Right hindlimb (tissue), 1 donor: ENCODE measurements at regions not wholly inside any gene's neighbourhood (a gene's known extent, or its start where the extent isn't known, plus 50 kb on each side); places are given as distances from the start of the nearest gene placed in this dataset.
"Not testable (repeated sequence)": the region's sequence is repeated elsewhere in the genome, so short reads cannot be mapped to it uniquely, and the experiment has no call there.

Source experiments
- DNase-seq: peaks from one replicate; pipeline ENCODE4 v3.0.0-alpha.2; 2018

DNA sequence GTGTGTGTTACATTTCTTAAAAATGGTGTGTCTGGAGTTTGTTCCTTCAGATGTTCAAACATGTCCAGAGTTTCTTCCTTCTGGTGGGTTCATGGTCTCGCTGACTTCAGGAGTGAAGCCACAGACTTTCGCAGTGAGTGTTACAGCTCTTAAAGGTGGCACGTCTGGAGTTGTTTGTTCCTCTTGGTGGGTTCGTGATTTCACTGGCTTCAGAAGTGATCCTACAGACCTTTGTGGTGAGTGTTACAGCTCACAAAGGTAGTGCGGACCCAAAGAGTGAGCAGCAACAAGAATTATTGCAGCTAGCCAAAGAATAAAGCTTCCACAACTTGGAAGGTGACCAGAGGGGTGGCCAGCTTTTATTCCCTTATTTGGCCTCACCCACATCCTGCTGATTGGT, 183.7 kb downstream of the COPRS start:
- DNase-seq, result not testable (repeated sequence)

DNA sequence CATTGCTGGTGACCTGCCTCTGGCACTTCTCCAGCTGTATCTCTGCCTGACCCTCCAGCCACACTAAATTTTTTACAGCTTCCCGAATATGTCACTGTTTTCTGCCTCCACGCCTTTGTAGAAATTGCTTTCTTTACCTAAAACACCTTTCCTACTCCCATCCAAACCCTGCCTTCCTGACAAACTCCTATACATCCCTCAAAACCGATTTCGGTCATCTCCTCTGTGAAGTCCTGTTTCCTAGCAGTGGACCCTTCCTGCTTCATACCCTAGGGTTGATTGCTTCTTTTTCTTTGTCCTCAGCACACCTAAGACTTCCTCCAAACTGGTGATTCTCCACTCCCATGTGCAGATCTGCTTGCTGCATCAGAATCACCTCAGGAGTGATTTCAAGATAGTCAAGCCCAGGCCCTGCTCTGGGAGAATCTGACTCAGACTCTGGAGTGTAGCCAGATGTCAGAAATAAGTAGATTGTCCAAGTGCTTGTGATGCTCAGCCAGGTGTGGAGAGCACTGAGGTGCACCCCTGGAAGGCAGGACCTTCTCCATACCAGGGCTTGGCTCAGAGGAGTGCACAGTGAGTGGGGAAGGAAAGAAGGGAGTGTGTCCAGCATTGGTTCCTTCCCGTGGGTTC, 184.2 kb downstream of the COPRS start:
- no peak for DNase-seq

DNA sequence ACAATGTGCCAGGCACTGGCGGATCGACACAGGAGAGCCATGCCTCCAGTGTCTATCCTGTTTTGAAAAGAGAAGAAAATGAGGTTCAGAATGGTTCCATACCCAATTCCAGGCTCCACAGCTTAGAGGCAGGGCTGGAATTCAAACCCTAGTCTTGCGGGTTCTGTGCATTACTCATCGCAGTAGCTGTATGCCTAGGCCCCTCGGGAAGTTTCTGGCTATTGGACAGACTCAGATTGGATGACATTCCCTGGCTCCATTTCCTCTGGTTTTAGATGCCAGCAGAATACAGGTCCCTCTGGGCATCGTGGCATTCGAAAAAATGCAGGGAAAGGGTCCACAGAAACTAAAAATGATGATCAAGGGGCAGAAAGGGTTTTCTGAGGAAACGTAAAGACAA, 184.7 kb downstream of the COPRS start:
- peak; percentile 41 for DNase-seq

DNA sequence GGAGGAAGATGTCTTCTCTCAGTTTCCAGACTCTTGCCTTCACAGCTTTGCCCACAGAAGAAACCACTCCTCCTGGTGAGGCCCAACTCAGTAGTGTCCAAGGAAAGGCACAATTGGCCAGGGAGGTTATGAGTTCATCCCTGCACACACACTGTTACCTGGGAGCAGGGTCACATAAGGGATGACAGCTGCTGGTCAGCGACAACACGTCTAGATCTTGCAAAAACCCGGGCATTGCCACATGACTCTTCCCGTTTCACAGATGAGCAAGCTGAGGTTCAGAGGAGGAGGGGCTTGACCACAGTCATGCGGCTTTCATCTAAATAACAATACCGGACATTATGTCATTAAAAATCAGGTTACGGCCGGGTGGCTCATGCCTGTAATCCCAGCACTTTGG, 186.0 kb downstream of the COPRS start:
- no peak for DNase-seq

DNA sequence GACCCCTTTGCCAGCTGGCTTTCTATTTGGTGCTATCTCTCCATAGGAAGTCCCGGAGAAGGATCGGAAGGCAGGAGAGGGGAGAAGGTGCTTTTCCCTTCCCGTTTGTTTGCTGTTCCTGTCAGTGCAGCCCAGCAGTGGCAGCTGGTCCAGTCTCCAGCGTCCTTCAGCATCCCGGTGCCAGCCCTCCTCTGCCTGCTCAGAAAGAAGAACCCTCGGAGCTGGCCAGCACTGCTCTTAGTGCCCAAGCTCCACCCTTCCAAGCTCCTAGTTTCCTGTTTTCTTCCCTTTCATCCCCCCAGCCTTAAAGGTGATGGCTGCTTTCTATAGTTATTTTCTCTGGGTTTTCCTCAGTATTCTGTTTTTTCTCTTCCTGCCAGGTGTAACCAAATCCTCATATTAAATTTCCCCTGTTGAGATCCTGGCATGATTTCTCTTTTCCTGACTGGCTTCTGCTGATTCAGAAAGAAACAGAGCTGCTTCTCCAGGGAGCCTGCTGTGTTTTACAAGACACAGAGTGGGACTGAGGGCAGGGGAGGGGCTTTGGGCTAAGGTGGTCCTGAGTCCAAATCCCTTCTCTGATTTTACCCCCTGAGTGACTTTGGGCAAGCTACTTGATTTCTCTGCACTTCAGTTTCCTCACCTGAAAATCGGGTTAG, 186.8 kb downstream of the COPRS start:
- DNase-seq, result no peak

DNA sequence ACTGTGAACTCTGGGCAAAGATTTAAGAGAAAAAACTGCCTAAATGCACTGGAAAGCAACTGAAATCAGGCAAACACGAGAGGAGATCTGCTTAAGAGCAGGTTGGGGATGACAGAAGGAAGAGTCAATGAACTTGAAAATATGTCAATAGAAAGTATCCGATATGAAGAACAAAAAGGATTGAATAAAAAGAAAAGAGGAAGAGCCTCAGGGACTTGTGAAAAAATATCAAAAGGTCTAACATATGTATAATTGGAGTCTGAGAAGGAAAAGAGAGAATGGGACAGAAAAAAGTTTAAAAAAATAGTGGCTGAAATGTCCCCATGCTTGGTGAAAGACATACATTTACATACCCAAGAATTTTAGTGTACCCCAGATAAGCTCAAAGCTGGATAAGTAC, 195.5 kb downstream of the COPRS start:
- DNase-seq, result no peak

DNA sequence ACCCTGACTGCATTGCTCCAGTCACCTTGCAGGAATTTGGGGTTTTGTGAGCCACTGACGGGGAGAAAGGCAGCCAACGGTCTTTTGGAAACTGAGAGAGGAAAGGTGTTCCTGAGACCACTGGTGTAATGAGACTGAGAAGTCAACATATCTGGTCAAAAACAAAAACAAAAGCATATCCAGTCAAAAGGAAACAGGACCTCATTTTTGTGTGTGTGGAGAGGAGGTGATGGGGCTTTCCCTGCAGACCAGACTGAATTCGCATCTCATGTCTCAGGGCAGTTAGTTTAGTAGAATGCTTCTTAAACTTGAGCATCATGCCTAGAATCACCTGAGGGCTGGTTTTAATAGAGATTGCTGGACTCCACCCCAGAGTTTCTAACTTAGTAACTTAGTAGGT, 198.4 kb downstream of the COPRS start:
- DNase-seq, result no peak

DNA sequence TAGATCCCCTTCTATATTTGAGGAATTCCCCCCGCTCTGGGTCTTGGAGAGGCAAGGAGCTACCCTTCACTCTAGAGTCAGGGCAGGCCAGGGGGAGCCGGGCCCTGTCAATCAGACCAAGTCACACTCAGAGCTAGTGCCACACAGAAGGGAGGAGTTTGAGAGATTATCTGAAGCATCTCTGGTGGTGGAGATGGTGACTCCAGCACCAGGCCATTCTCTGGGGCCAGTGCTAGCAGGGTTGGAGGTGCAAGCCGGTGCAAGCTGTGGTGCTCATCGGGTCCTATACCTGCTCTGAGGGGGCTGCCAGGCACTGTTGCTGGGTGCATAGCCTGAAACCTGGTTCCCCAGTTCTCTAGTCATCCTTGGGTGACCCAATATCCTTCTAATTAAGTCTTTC, 201.2 kb downstream of the COPRS start:
- no peak for DNase-seq

DNA sequence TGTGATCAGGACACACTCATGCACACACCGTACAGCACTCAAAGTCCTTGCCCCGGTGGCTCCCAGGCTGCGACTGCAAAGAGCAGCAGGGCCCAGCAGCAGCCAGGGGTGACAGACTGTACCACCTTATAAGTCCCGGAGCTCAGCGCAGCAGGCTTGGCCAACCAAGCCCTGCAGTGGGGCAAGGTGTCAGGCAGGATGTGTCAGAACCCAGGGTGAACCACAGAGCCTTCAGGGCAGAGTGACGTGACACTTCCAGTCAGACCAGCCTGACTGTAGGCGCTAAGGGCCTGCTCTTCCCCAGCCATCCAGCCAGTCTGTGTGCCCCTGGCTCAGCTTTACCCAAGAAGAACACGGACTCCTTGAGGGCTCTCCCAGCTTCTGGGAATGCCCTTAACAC, 204.1 kb downstream of the COPRS start:
- DNase-seq, result no peak

DNA sequence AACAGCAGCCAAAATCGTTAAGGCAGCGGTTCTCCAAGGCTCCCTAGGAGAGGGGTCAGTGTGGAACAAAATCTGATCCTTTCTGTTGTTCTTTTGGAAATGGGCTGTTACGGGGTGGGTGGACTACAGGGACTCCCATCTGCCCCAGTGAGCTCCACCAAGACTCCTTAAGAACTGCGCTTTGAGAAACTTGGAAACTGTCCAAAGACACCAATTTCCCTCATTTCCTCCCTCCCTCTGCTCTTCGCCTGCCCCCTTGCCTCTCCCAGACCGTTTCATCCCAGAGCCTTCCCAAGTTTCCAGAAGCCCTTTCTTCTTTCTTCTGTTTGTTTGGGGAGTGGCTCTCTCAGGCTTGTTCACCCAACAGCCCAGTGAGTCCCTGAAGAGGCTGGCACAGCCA, 205.4 kb downstream of the COPRS start:
- DNase-seq, result no peak

DNA sequence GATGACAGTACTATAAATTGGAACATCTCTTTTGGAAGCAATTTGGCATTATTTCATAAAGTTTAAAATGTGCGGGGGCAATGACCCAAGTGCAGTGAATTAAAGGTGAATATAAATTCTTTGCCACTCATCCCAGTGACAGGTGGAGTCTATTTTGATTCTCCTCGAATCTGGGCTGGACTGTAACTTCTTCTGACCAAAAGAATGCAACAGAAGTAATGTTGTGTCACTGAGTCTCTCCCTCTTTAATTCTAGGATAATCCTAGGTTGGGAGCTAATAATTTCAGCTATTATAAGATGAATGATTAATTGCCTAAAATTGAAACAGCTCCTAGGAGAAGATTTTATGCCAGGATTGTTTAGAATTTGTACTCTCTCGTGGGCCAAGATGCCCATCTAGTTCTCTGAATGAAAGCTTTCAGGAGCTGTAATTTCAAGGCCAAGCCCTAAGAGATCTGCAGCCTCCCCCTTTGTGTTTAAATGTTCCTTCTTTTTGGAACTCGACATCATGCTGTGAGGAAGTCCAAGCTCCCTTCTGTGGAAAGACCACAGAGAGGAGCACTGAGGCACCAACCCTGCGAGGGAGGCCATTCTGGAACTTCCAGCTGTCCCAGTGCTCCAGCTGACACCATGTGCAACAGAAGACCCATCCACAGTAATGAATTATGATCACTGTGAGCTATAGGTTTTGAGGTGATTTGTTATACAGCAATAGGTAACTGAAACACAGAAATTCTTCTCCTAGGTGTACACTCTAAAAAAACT, 208.1 kb downstream of the COPRS start:
- DNase-seq, result no peak

DNA sequence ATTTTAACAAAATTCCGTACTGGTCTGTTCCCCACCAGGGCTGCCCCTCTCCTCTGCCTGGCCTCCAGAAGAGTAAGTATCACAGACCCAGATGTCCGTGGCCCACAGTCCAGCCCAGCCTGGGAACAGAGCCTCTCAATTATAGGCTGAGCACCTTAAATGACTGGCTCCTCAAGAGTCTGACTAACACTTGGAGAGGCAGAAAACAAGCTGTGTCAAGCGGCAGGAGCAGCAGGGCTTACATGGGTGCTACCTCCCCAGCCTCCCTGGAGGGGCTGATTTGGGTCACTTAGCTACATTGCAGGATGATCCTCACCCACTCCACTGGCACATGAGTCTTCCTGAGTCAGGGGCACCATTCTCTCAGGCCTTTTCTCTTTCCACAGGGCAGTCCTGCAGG, 209.7 kb downstream of the COPRS start:
- DNase-seq, result no peak

DNA sequence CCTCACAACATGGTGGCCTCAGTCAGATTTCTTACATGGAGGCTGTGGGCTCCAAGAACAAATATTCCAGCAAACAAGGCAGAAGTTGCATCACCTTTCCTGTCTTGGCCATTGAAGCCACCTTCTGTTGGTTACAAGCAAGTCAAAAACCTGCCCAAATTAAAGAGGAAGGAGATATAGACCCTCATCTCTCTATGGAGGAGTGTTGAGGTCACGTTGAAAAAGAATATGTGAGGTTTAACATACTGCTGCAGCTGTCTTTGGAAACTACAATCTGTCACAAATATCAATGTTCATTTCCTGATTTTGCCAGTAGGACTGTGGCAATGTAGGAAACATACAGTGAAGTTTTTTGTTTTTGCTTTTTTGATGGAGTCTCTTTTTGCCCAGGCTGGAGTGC, 211.4 kb downstream of the COPRS start:
- DNase-seq, result no peak

DNA sequence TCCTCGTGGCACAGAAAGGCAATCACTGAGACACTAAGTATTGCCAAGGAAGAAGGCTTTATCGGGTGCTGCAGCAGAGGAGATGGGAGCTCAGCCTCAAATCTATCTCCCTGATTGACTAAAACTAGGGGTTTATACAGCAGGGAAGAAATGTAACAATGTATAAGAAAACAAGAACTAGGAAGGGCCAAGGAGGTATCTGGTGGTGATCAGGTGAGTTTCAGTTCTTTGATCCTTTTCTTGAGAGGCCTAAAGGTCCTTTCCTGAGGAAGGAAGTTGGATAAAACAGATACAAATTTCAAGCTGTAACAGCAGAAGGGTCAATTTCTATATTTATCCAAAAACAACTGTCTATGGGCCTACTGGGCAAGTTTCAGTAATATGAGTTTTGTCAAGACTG, 212.4 kb downstream of the COPRS start:
- DNase-seq, result no peak

DNA sequence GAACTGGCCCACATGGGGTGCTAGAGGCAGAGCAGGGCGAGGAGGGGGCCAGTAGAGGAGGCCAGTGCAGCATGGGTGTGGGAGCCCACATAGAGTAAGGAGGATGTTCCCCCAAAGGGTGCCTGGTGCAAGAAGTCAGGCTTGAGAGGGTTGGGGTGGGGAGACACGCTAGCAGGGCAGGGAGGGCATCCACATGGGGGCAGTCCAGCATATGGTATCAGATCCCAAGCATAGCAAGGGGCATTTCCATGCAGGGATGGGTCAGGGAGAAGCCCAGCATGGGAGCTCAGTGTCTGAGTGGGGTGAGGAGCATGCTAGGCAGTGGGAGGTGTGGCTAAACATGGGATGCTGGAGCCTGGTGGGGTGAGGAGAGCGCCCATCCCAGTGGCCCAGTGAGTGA, 213.7 kb downstream of the COPRS start:
- DNase-seq, result no peak

DNA sequence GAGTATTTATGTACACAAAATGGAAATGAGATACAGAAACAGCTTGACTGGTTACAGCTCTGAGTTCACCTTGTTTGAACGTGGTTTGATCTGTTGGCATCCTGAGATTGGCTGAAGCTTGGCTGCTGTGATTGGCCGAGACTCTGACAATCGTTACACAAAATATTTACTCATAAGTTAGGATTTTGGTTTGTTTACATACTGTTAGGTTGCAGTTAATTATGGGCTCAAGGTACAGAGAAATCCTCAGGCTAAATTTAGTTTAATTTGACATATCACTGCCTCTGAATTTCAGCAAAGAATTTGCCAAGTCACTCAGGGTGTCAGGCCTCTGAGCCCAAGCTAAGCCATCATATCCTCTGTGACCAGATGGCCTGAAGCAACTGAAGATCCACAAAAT, 227.3 kb downstream of the COPRS start:
- DNase-seq, result no peak

DNA sequence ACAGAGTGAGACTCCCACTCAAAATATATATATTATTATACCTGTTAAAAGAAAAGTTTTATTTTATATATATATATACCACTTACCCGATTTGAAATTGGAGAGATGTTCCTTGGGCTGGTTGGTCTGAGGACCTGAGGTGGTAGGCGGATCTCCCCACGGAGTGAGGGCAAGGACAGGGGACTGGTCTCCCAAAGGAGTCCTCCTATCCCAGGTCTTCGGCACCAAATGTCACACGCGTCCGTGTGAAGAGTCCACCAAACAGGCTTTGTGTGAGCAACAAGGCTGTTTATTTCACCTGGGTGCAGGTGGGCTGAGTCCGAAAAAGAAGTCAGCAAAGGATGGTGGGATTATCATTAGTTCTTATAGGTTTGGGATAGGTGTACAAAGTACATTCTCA, 228.2 kb downstream of the COPRS start:
- DNase-seq, result not testable (repeated sequence)

DNA sequence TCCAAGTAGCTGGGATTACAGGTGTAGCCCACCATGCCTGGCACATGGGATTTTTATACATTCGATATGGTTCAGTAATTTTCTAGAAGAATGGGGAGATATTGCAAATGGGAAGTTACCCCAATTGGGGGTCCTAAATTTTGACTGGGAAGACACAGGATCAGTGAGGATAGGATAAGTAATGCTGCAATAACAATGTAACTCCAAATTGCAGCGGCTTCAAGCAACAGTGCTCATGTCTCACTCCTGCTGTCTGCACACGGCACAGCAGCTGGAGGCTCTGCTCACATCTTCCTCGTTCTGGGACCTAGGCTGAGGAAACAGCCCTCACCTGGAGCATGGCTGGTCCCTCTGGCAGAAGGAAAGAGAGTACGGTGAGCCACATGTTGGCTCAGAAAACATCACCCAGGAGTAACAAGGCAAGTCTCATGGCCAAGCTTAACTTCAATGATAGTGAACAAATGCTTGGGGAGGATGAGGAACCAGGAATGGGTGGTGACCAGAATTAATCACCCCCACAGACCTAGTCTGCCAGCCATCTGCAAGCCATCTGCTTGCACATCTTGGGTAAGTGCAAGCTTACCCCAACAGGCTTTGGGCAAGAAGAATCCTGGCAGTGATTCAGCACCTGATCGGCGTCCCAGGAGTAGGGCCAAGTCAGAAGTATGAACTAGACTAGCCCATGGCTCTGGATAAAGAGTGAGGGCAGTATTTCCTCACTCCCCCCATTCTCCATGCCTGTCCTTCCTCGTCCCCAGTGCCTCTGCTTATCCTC, 229.2 kb downstream of the COPRS start:
- DNase-seq, result no peak

DNA sequence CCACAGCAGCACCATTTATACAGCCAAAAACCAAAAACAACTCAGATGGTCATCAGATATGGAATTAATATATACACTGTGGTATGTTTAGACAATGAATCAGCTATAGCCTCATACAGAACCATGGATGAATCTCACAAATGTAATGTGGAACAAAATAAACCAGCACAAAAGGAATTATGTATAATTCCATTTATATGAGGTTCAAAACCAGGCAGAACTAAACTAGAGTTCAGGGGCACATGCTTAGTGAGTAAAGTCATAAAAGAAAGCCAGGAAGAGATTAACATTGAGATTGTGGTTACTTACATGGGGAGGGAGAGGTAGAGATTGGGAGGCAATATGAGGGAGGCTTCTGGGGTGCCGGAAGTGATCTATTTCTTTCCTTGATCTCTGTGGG, 231.1 kb downstream of the COPRS start:
- no peak for DNase-seq

DNA sequence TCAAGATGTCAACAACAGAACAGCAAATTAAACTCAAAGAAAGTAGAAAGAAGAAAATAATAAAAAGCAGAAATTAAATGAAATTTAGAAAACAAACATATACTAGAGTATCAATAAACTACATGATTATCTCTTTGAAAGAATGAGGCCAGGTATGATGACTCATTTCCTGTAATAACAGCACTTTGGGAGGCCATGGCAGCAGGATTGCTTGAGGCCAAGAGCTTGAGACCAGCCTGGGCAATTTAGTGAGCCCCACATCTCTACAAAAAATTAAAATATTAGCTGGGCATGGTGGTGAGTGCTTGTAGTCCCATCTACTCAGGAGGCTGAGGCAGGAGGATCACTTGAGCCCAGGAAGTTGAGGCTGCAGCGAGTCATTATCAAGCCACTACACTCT, 232.5 kb downstream of the RAB11FIP4 start:
- DNase-seq, result no peak

DNA sequence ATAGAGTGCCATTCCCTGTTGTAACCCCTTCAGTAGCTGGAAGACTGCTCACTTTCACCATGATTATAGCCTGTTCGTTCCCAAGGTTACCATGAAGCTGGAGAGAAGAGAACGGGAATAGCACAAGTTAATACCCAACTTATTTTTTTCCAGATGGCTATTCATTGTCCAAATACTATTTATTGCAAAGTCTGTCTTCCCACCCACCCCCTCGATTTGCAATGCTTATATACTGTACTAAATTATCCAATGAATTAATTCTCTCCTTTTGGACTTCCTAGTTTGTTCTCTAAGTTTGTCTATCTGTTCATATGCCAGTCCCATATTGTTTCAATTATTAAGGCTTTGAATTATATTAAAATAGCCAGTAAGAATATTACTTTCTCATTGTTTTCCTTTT, 231.0 kb downstream of the RAB11FIP4 start:
- DNase-seq, result no peak

DNA sequence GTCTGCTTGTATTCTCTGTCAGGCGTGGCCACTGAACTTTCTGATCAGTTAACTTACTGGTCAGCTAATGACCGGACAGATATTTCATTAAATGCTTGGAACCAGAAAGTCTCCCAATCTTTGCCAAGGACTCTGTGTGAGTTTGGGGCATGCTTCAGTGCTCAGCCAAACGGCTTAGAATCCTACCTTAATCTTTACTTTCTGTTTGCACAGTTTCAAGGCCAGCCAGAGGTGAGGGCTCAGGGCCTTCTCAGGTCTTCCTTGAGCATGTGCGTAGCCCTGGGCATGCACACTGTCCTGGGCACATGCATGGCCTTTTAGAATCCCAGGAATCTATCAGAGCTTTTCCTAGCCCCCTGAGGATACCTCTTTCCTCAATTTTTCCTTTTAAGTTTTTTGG, 230.1 kb downstream of the RAB11FIP4 start:
- DNase-seq, result no peak

DNA sequence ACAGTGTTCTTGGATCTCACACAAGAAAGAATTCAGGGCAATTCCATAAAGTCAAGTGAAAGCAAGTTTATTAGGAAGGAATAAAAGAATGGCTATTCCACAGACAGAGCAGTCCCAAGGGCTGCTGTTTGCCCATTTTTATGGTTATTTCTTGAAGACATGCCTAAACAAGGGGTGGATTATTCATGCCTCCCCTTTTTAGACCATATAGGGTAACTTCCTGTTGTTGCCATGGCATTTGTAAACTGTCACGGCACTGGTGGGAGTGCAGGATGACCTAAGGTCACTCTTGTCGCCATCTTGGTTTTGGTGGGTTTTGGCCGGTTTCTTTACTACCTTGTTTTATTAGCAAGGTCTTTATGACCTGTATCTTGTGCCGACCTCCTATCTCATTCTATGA, 219.6 kb downstream of the RAB11FIP4 start:
- DNase-seq, result not testable (repeated sequence)
